Neural cell (in vitro differentiated cells): ENCODE measurements at regions not wholly inside any gene's neighbourhood (a gene's known extent, or its start where the extent isn't known, plus 50 kb on each side); places are given as distances from the start of the nearest gene placed in this dataset.

Experiments
- MXI1 ChIP-seq: fragments of 450-650 bp; conservative IDR thresholded peaks from 2 replicates; pipeline ENCODE4 v1.6.1; 2014; ENCODE audit warnings: antibody characterized with exemption, mild to moderate bottlenecking; ENCODE audit not compliant: poor library complexity, severe bottlenecking
- POLR2AphosphoS5 ChIP-seq: IDR thresholded peaks from 2 replicates; pipeline ENCODE4 v1.6.1; 2012
- RAD21 ChIP-seq: fragments of 450-650 bp; conservative IDR thresholded peaks from 2 replicates; pipeline ENCODE4 v1.6.1; 2014; ENCODE audit warnings: antibody characterized with exemption, mild to moderate bottlenecking, moderate library complexity
- SMC3 ChIP-seq: fragments of 450-650 bp; conservative IDR thresholded peaks from 2 replicates; pipeline ENCODE4 v1.6.1; 2014; ENCODE audit warnings: antibody characterized with exemption, mild to moderate bottlenecking, moderate library complexity; ENCODE audit not compliant: poor library complexity
- TAF1 ChIP-seq: IDR thresholded peaks from 2 replicates; pipeline ENCODE4 v1.6.1; 2012; ENCODE audit warnings: low read depth
- TF ChIP-seq, protein P1 (sequence below): fragments of 450-650 bp; IDR thresholded peaks from 2 replicates; pipeline ENCODE4 v1.5.1; 2014; ENCODE audit warnings: antibody characterized with exemption, mild to moderate bottlenecking, moderate library complexity; ENCODE audit not compliant: poor library complexity, severe bottlenecking

DNA sequence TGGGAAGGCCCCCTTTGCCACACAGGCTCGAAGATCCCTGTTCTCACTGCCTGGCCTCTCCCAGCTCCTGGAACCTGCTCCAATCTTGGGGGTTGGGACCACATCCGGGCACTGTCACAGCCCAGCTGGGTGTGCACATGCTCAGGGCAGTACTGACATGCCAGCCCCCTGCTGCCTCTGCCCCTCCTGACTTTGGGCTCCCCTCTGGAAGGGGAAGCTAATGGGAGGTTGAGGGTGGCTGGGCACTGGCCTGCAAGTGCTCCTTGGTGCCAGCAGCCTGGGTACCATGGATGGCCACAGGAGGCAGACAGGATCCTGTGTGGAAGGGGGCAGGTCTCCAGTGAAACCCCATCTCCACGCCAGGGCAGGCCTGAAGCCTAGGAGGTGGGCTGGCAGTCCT is 126.1 kb upstream of the NOL4 start:
- TF ChIP-seq, protein P1, sequence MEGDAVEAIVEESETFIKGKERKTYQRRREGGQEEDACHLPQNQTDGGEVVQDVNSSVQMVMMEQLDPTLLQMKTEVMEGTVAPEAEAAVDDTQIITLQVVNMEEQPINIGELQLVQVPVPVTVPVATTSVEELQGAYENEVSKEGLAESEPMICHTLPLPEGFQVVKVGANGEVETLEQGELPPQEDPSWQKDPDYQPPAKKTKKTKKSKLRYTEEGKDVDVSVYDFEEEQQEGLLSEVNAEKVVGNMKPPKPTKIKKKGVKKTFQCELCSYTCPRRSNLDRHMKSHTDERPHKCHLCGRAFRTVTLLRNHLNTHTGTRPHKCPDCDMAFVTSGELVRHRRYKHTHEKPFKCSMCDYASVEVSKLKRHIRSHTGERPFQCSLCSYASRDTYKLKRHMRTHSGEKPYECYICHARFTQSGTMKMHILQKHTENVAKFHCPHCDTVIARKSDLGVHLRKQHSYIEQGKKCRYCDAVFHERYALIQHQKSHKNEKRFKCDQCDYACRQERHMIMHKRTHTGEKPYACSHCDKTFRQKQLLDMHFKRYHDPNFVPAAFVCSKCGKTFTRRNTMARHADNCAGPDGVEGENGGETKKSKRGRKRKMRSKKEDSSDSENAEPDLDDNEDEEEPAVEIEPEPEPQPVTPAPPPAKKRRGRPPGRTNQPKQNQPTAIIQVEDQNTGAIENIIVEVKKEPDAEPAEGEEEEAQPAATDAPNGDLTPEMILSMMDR, result no peak
- TF ChIP-seq POLR2AphosphoS5 (no peak), MXI1 (no peak), TAF1 (no peak), SMC3 (no peak), RAD21 (no peak)
